DLD1 (cell line): ENCODE measurements at regions not wholly inside any gene's neighbourhood (a gene's known extent, or its start where the extent isn't known, plus 50 kb on each side); places are given as distances from the start of the nearest gene placed in this dataset.

Experiments
- in situ Hi-C: cut with HindIII; loops from 2 replicates; pipeline ENCODE4 v1.10.0; 2017; ENCODE audit warnings: low sequenced_read_pairs

GRCh38 chr5:75002271-75002670 lies 50.1 kb downstream of the GCNT4 start:
- in situ Hi-C loops, result no loop called here

- in situ Hi-C loops, result no loop called here
These were observed 56.4 kb downstream of the GCNT4 start for GRCh38 chr5:74995926-74996325.

GRCh38 chr5:74994826-74995225 lies 57.5 kb downstream of the GCNT4 start:
- in situ Hi-C loops, result no loop called here

- in situ Hi-C loops, result no loop called here
These were observed 58.6 kb downstream of the GCNT4 start for GRCh38 chr5:74993743-74994142.

- in situ Hi-C loops, result no loop called here
These were observed 59.6 kb downstream of the GCNT4 start for GRCh38 chr5:74992791-74993190.

- in situ Hi-C loops, result no loop called here
These were observed 60.8 kb downstream of the GCNT4 start for GRCh38 chr5:74991522-74991921.

- in situ Hi-C loops, result no loop called here
These were observed 62.2 kb downstream of the GCNT4 start for GRCh38 chr5:74990194-74990593.

- in situ Hi-C loops, result no loop called here
These were observed 63.9 kb downstream of the GCNT4 start for GRCh38 chr5:74988273-74988983.

GRCh38 chr5:74978345-74978744 lies 74.0 kb downstream of the GCNT4 start:
- in situ Hi-C loops, result no loop called here

GRCh38 chr5:74977471-74977870 lies 74.9 kb downstream of the GCNT4 start:
- in situ Hi-C loops, result no loop called here

- in situ Hi-C loops, result no loop called here
These were observed 75.7 kb downstream of the GCNT4 start for GRCh38 chr5:74976651-74977050.

GRCh38 chr5:74975582-74975981 lies 76.8 kb downstream of the GCNT4 start:
- in situ Hi-C loops, result no loop called here

GRCh38 chr5:74974451-74975091 lies 77.8 kb downstream of the GCNT4 start:
- in situ Hi-C loops, result loop anchor here (25.0 kb wide), 1 partner anchor 112 kb away; the partner anchor contains the start of gene FAM169A

GRCh38 chr5:74973694-74974093 lies 78.7 kb downstream of the GCNT4 start:
- in situ Hi-C loops, result loop anchor here (25.0 kb wide), 1 partner anchor 111 kb away; the partner anchor contains the start of gene FAM169A

GRCh38 chr5:74971947-74972460 lies 80.4 kb downstream of the GCNT4 start:
- in situ Hi-C loops, result loop anchor here (25.0 kb wide), 1 partner anchor 110 kb away; the partner anchor contains the start of gene FAM169A

GRCh38 chr5:74970891-74971290 lies 81.5 kb downstream of the GCNT4 start:
- in situ Hi-C loops, result loop anchor here (25.0 kb wide), 1 partner anchor 109 kb away; the partner anchor contains the start of gene FAM169A

GRCh38 chr5:74969726-74970125 lies 82.6 kb downstream of the GCNT4 start:
- in situ Hi-C loops, result loop anchor here (25.0 kb wide), 1 partner anchor 107 kb away; the partner anchor contains the start of gene FAM169A

- in situ Hi-C loops, result loop anchor here (25.0 kb wide), 1 partner anchor 104 kb away; the partner anchor contains the start of gene FAM169A
These were observed 86.0 kb downstream of the GCNT4 start for GRCh38 chr5:74966141-74967026.

- in situ Hi-C loops, result loop anchor here (25.0 kb wide), 1 partner anchor 101 kb away; the partner anchor contains the start of gene FAM169A
These were observed 89.0 kb downstream of the GCNT4 start for GRCh38 chr5:74963407-74963806.

- in situ Hi-C loops, result loop anchor here (25.0 kb wide), 1 partner anchor 96 kb away; the partner anchor contains the start of gene FAM169A
These were observed 91.7 kb upstream of the FAM169A start for GRCh38 chr5:74957906-74958305.
